Activated CD4-positive, alpha-beta T cell treated with anti-CD3 and anti-CD28 coated beads, Interleukin-10, Interleukin-2, amounts not matched to agents 100 ng/mL and 50 ng/mL, durations not matched to agents 16 hours and 8 hours (primary cell): ENCODE measurements at regions not wholly inside any gene's neighbourhood (a gene's known extent, or its start where the extent isn't known, plus 50 kb on each side); places are given as distances from the start of the nearest gene placed in this dataset.

Source experiments
- DNase-seq: peaks from one replicate; pipeline ENCODE4 v3.0.0-alpha.2; 2020

GRCh38 chr12:78711954-78712353 lies 152.6 kb upstream of the SYT1 start:
- DNase-seq = no peak

GRCh38 chr12:78712834-78713481 lies 151.6 kb upstream of the SYT1 start:
- DNase-seq = no peak

GRCh38 chr12:78719721-78720120 lies 144.9 kb upstream of the SYT1 start:
- no peak for DNase-seq

- DNase-seq = no peak
These were observed 142.7 kb upstream of the SYT1 start for GRCh38 chr12:78721906-78722305.

- no peak for DNase-seq
These were observed 139.5 kb upstream of the SYT1 start for GRCh38 chr12:78725033-78725432.

- no peak for DNase-seq
These were observed 138.5 kb upstream of the SYT1 start for GRCh38 chr12:78725951-78726580.

- DNase-seq = no peak
These were observed 137.7 kb upstream of the SYT1 start for GRCh38 chr12:78726854-78727253.

GRCh38 chr12:78732481-78732880 lies 132.1 kb upstream of the SYT1 start:
- DNase-seq = no peak

- DNase-seq = no peak
These were observed 124.9 kb upstream of the SYT1 start for GRCh38 chr12:78739653-78740052.

GRCh38 chr12:78746001-78746400 lies 118.6 kb upstream of the SYT1 start:
- DNase-seq = no peak

- no peak for DNase-seq
These were observed 111.5 kb upstream of the SYT1 start for GRCh38 chr12:78753058-78753457.

GRCh38 chr12:78756936-78757335 lies 107.6 kb upstream of the SYT1 start:
- no peak for DNase-seq

GRCh38 chr12:78759367-78759766 lies 105.2 kb upstream of the SYT1 start:
- DNase-seq = no peak

GRCh38 chr12:78760906-78761305 lies 103.7 kb upstream of the SYT1 start:
- no peak for DNase-seq

- no peak for DNase-seq
These were observed 99.7 kb upstream of the SYT1 start for GRCh38 chr12:78764913-78765312.

GRCh38 chr12:78767264-78767981 lies 97.2 kb upstream of the SYT1 start:
- DNase-seq = no peak

- DNase-seq = no peak
These were observed 86.2 kb upstream of the SYT1 start for GRCh38 chr12:78778339-78778738.

GRCh38 chr12:78787576-78787975 lies 77.0 kb upstream of the SYT1 start:
- no peak for DNase-seq

GRCh38 chr12:78790148-78790547 lies 74.4 kb upstream of the SYT1 start:
- no peak for DNase-seq

- no peak for DNase-seq
These were observed 72.4 kb upstream of the SYT1 start for GRCh38 chr12:78792052-78792698.

- no peak for DNase-seq
These were observed 71.1 kb upstream of the SYT1 start for GRCh38 chr12:78793491-78793890.

GRCh38 chr12:78793982-78794381 lies 70.6 kb upstream of the SYT1 start:
- DNase-seq = no peak

- DNase-seq = no peak
These were observed 68.6 kb upstream of the SYT1 start for GRCh38 chr12:78795934-78796445.
